ENCODE measurements at regions not wholly inside any gene's neighbourhood (a gene's known extent, or its start where the extent isn't known, plus 50 kb on each side); places are given as distances from the start of the nearest gene placed in this dataset.
A peak's percentile ranks its signal among the peaks of the same experiment; 100 is the strongest.
"Not testable (repeated sequence)": the region's sequence is repeated elsewhere in the genome, so short reads cannot be mapped to it uniquely, and the experiment has no call there.

DNA sequence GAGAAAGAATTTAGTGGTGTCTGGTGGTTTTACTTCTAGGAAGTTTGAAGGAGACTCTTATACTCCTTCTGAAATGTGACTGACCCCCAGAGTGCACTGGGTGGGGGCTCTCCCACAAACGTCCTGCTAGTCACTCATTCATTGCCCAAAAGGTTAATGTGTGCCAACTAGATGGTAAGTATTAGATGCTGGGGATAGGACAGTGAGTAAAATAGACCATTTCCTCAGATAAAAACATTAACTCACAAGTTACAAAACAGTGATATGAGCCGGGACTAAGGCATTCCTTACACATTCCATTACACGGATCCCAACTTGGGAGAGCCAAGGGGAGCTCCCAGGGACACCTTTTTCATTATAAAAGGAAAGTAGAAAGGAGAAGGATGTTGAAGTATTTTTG is 185.1 kb downstream of the ATXN7L3B start:
- in situ Hi-C loops (cut with HindIII; ENCODE audit: low pct_unique_long_range_greater_than_20kb, low sequenced_read_pairs): no loop called here
- no peak for TF ChIP-seq JUND (IDR thresholded peaks at IDR 0.05; ENCODE audit: low read depth)
- DNase-seq (ENCODE audit: low read depth in 1 of 2, low spot score in 1 of 2): no peak

DNA sequence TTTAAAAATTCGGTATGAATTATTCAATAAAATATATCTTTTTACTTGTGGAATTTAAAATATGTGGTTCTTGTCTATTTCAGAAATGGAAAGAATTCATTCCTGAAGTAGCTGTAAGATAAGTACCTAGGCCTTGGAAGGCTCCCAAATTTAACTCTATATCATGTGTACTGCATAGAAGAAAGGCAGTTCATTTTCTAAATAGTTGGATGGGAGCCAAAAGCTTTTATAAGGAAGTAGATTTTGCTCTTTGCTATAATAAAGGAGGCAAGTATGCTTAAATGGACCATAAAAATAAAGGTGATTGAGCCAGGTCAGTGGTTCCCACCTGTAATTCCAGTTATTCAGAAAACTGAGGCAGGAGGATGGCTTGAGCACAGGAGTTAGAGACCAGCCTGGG is 187.5 kb downstream of the ATXN7L3B start:
- DNase-seq (ENCODE audit: low read depth in 1 of 2, low spot score in 1 of 2): peak in 1 of 2 experiments; percentile 12
- in situ Hi-C loops (cut with HindIII; ENCODE audit: low pct_unique_long_range_greater_than_20kb, low sequenced_read_pairs): no loop called here
- TF ChIP-seq JUND (IDR thresholded peaks at IDR 0.05; ENCODE audit: low read depth): no peak

DNA sequence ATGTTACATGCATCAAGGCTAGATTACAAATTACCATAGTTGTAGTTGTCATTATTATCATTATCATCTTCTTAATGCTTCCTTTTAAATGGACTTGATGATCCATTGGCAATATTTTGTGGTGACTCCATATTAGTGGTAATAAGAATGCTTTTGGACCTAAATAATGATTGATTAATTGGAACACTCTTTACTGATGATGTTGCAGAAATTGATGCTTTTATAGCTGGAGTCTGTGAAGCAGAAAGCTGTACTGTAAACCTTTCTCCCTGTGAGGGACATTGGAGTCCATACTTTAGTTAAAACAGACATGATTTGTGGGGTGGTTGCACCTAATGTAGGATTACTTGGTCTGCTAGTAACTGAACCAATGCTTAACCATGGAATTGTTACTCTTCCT is 190.4 kb downstream of the ATXN7L3B start:
- DNase-seq (ENCODE audit: low read depth in 1 of 2, low spot score in 1 of 2): no peak
- in situ Hi-C loops (cut with HindIII; ENCODE audit: low pct_unique_long_range_greater_than_20kb, low sequenced_read_pairs): no loop called here
- TF ChIP-seq JUND (IDR thresholded peaks at IDR 0.05; ENCODE audit: low read depth): no peak

DNA sequence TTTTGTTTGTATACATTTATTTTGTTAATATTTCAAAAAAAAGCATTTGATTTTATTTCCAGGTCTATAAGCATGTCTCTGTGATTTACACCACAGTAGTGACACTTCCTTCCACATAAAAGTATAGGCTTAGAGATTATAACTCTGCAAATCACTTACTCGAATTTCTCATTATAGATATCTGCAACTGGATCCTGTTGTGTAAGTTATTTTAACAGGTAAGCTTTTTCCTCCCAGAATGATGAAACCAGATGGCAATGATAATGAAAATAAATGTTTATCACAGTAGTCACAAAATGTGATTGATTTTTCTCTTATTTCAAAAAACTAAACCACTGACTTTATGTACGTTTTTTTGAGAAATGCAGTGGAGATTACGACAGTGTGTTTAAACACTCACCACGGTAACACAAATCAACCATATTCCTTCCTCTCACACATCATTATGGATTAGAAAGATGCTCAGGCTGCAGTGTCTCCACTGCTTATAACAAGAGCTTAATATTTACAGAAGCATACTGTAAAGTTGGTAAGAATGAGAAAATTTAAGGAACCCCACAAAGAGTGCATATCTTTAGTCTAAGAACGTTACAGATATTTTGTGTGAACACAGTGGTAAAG is 194.6 kb downstream of the ATXN7L3B start:
- TF ChIP-seq JUND (IDR thresholded peaks at IDR 0.05; ENCODE audit: low read depth): no peak
- in situ Hi-C loops (cut with HindIII; ENCODE audit: low pct_unique_long_range_greater_than_20kb, low sequenced_read_pairs): no loop called here
- no peak for DNase-seq (ENCODE audit: low read depth in 1 of 2, low spot score in 1 of 2)

DNA sequence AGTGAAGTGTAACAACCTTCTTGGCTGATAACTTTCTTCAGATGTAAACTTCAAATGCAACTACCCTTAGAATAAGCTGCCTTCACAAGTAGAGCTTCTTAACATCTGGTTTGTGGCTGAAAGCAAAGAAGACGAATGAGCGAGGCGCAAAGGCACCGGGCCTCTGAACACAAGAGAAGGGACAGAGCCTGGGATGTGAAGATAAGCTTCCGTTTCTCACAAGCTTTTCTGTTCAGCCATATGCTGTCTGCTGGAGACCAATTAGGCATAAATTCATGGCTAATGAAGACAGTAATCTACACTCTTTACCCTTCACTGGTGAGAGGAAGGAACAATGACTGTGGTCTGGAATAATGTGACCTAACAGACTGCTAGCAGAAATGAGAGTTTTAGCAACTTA is 195.2 kb downstream of the ATXN7L3B start:
- in situ Hi-C loops (cut with HindIII; ENCODE audit: low pct_unique_long_range_greater_than_20kb, low sequenced_read_pairs): no loop called here
- DNase-seq (ENCODE audit: low read depth in 1 of 2, low spot score in 1 of 2): no peak
- no peak for TF ChIP-seq JUND (IDR thresholded peaks at IDR 0.05; ENCODE audit: low read depth)

DNA sequence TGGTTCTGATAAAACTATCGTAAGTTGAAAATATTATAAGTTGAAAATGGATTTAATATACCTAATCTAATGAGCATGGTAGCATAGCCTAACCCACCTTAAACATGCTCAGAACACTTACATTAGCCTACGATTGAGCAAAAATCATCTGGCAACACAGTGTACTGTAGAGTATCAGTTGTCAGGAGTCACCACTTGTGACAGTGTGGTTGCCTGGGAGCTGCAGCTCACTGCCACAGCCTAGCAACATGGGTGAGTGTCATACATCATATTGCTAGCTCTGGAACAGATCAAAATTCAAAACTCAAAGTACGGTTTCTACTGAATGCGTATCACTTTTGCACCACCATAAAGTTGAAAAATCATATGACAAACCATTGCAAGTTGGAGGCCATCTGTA is 203.5 kb downstream of the ATXN7L3B start:
- no peak for DNase-seq (ENCODE audit: low read depth in 1 of 2, low spot score in 1 of 2)
- TF ChIP-seq JUND (IDR thresholded peaks at IDR 0.05; ENCODE audit: low read depth): no peak
- in situ Hi-C loops (cut with HindIII; ENCODE audit: low pct_unique_long_range_greater_than_20kb, low sequenced_read_pairs): no loop called here

DNA sequence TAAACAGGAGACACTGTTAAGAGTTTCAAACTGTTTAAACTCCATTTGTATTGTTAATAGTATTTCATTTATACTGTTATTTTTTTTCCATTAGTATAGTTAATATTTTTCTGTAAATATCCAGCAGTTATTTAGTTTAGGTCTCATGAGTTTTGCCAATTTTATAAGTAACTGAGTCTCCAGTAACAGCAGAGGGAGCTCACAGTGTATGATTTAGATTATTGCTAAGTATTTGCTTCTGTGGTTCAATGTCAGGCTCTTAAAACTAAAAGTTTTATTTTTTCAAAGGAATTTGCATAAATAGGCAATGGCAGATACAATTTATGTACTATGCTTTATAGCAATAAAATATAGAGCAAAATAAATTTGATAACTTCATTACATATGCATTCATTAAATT is 209.7 kb downstream of the ATXN7L3B start:
- no peak for TF ChIP-seq JUND (IDR thresholded peaks at IDR 0.05; ENCODE audit: low read depth)
- peak in 1 of 2 experiments; percentile 37 for DNase-seq (ENCODE audit: low read depth in 1 of 2, low spot score in 1 of 2)
- in situ Hi-C loops (cut with HindIII; ENCODE audit: low pct_unique_long_range_greater_than_20kb, low sequenced_read_pairs): no loop called here

DNA sequence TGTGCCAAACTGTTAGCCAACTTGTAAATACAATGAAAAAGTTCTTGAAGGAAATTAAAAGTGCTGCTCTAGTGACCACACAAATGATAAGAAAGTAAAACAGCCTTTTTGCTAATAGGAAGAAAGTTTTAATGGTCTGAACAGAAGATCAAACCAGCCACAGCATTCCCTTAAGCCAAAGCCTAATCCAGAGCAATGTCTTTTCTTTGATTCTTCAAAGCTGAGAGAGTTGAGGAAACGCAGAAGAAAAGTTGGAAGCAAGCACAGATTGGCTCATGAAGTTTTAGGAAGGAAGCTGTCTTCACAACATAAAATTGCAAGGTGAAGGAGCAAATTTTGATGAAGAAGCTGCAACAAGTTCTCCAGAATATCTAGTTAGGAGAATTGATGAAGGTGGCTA is 213.8 kb downstream of the ATXN7L3B start:
- no peak for TF ChIP-seq JUND (IDR thresholded peaks at IDR 0.05; ENCODE audit: low read depth)
- DNase-seq (ENCODE audit: low read depth in 1 of 2, low spot score in 1 of 2): no peak
- in situ Hi-C loops (cut with HindIII; ENCODE audit: low pct_unique_long_range_greater_than_20kb, low sequenced_read_pairs): no loop called here

DNA sequence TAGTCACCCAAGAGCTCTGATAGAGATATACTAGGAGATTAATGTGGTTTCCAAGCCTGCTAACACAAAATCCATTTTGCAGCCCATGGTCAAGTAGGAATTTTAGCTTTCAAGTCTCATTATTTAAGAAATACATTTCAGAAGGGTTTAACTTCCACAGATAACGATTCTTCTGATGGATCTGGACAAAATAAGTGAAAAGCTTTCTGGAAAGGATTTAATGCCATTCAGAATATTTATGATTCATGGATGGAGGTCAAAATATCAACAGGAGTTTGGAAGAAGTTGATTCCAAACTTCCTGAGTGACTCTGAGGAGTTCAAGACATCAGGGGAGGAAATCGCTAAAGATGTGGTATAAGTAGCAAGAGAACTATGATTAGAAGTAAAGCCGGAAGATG is 214.6 kb downstream of the ATXN7L3B start:
- in situ Hi-C loops (cut with HindIII; ENCODE audit: low pct_unique_long_range_greater_than_20kb, low sequenced_read_pairs): no loop called here
- TF ChIP-seq JUND (IDR thresholded peaks at IDR 0.05; ENCODE audit: low read depth): no peak

DNA sequence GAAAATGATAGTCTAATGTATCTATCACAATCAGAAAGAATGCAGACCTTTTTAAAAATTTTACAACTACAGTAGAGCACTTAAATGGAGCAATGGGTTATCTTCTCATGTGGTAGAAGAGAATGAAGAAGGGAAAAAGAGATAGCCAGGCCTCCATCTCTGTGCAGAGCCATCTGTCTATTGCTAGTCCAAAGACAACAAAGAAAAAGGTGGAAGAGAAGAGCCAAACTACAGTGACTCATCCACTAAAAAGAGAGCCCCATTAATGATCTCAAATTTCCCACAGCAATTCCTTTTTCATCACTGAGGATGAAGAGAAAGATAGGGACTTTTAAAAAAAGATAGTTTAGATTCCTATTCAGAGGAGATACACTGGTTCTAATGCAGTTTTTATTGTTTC is 232.9 kb downstream of the ATXN7L3B start:
- TF ChIP-seq JUND (IDR thresholded peaks at IDR 0.05; ENCODE audit: low read depth): no peak
- in situ Hi-C loops (cut with HindIII; ENCODE audit: low pct_unique_long_range_greater_than_20kb, low sequenced_read_pairs): no loop called here
- DNase-seq (ENCODE audit: low read depth in 1 of 2, low spot score in 1 of 2): no peak

More for the DNA sequence above, 214.6 kb downstream of the ATXN7L3B start:
- DNase-seq (ENCODE audit: low read depth in 1 of 2, low spot score in 1 of 2): no peak

DNA sequence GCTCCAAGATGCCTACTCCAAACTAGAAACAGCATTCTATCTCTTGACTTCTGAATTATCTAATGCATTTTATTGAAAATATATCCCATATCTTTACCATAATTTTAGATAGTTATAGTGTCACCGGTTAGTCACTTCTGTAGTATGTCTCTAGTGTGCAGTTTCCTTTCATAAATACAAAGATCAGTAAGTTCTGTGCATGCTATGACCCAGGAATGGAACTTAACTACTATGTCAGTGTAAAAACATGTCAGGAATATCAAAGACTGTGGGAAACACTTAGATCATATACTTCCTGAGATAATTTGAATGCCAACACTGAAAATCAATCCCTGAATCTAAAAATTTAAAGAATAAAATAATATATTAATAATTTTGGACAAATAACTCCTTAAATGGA is 237.6 kb downstream of the ATXN7L3B start:
- TF ChIP-seq JUND (IDR thresholded peaks at IDR 0.05; ENCODE audit: low read depth): no peak
- in situ Hi-C loops (cut with HindIII; ENCODE audit: low pct_unique_long_range_greater_than_20kb, low sequenced_read_pairs): no loop called here

DNA sequence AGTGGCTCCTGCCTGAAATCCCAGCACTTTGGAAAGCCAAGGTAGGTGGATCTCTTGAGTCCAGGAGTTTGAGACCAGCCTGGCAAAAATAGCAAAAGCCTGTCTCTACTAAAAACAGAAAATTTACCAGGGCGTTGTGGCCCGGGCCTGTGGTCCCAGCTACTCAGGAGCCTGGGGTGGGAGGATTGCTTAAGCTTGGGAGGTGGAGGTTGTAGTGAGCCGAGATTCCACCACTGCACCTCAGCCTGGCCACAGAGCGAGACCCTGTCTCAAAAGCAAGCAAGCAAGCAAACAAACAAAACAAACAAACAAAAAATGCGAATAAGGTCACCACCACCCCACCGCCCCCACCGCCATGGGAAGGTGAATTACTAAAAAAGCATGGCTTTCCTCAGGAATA is 238.7 kb downstream of the ATXN7L3B start:
- no peak for TF ChIP-seq JUND (IDR thresholded peaks at IDR 0.05; ENCODE audit: low read depth)
- DNase-seq (ENCODE audit: low read depth in 1 of 2, low spot score in 1 of 2): no peak
- in situ Hi-C loops (cut with HindIII; ENCODE audit: low pct_unique_long_range_greater_than_20kb, low sequenced_read_pairs): no loop called here

More for the DNA sequence above, 237.6 kb downstream of the ATXN7L3B start:
- DNase-seq (ENCODE audit: low read depth in 1 of 2, low spot score in 1 of 2): no peak

DNA sequence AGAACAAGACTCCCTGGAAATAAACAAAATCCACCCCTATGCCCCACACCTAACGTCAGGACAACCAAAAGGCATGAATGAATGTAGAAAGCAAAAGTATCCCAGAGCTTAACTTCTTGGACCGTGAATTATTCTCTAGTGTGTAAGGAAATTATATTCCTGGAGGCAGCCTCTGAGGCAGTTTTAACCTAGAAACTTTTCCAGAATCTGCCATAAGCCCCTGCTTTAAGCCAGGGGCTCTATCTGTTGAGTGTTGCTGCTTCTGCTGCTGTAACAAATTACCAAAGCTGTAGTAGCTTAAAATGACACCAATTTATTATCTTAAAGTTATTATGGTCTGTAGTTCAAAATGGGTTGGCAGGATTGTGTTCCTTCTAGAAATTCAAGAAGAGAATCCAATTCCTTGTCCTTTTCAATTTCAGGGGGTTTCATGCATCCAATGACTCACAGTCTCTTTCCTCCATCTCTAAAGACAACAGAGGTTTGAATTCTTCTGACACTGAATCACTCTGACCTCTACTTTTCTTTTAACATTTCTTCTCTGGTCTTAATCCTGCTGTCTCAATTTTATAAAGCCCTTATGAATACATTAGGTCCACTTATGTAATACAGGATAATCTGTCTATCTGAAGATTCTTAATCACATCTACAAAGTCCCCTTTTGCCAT is 242.7 kb downstream of the ATXN7L3B start:
- TF ChIP-seq JUND (IDR thresholded peaks at IDR 0.05; ENCODE audit: low read depth): no peak
- in situ Hi-C loops (cut with HindIII; ENCODE audit: low pct_unique_long_range_greater_than_20kb, low sequenced_read_pairs): no loop called here
- no peak for DNase-seq (ENCODE audit: low read depth in 1 of 2, low spot score in 1 of 2)

DNA sequence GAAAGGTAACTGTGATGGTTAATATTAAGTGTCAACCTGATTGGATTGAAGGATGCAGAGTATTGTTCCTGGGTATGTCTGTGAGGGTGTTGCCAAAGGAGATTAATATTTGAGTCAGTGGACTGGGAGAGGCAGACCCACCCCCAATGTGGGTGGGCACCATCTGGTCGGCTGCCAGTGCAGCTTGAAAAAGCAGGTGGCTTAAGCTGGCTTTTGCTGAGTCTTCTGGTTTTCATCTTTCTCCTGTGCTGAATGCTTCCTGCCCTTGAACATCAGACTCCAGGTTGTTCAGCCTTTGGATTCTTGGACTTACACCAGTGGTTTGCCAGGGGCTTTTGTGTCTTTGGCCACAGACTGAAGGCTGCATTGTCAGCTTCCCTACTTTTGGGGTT is 243.2 kb downstream of the ATXN7L3B start:
- DNase-seq (ENCODE audit: low read depth in 1 of 2, low spot score in 1 of 2); in situ Hi-C loops (cut with HindIII; ENCODE audit: low pct_unique_long_range_greater_than_20kb, low sequenced_read_pairs): not testable (repeated sequence)

Measured in T47D (cell line).